ENCODE measurements at regions not wholly inside any gene's neighbourhood (a gene's known extent, or its start where the extent isn't known, plus 50 kb on each side); places are given as distances from the start of the nearest gene placed in this dataset.
"Not testable (repeated sequence)": the region's sequence is repeated elsewhere in the genome, so short reads cannot be mapped to it uniquely, and the experiment has no call there.

GRCh38 chr5:113705657-113706056 lies 192.2 kb downstream of the YTHDC2 start:
- FAIRE-seq (no peak), DNase-seq (no peak), ATAC-seq (no peak)
- no peak overlapping the region for H3K4me3 ChIP-seq
- intact Hi-C loops (cut with DNase I) = no loop called here
- peaks cover 0 to 7% (median 0%) of the 10 kb centered on the region in 4 donors for H3K27me3 ChIP-seq
- WGBS, 2 donors = 73% methylated on average over 3 of the region's 3 CpGs
- no peaks in the 10 kb centered on the region for H3K36me3 ChIP-seq
- H3K27ac ChIP-seq = no peak overlapping the region
- H3K4me1 ChIP-seq = no peaks in the 10 kb centered on the region
- TF ChIP-seq CTCF (IDR thresholded peaks at IDR 0.05) = no peak
- no peaks in the 10 kb centered on the region for H3K9me3 ChIP-seq

GRCh38 chr5:113713051-113713450 lies 199.6 kb downstream of the YTHDC2 start:
- Histone ChIP-seq H3K4me1 (no peaks in the 10 kb centered on the region), H3K4me3 (no peak overlapping the region), H3K36me3 (no peaks in the 10 kb centered on the region), H3K27me3 (peaks cover 0 to 7% (median 2%) of the 10 kb centered on the region in 4 donors), H3K27ac (no peak overlapping the region), H3K9me3 (no peaks in the 10 kb centered on the region)
- TF ChIP-seq CTCF (IDR thresholded peaks at IDR 0.05) = no peak
- WGBS, 2 donors = 64 to 77% methylated on average over 1 of the region's 1 CpG
- FAIRE-seq (no peak), DNase-seq (no peak), ATAC-seq (no peak)
- intact Hi-C loops (cut with DNase I) = no loop called here

GRCh38 chr5:113715921-113716320 lies 202.4 kb downstream of the YTHDC2 start:
- 51 to 69% methylated on average over 2 of the region's 2 CpGs for WGBS, 2 donors
- H3K36me3 ChIP-seq; H3K27ac ChIP-seq; DNase-seq; FAIRE-seq; H3K4me3 ChIP-seq; ATAC-seq; H3K4me1 ChIP-seq; intact Hi-C loops (cut with DNase I); H3K9me3 ChIP-seq; H3K27me3 ChIP-seq: not testable (repeated sequence)

DNA sequence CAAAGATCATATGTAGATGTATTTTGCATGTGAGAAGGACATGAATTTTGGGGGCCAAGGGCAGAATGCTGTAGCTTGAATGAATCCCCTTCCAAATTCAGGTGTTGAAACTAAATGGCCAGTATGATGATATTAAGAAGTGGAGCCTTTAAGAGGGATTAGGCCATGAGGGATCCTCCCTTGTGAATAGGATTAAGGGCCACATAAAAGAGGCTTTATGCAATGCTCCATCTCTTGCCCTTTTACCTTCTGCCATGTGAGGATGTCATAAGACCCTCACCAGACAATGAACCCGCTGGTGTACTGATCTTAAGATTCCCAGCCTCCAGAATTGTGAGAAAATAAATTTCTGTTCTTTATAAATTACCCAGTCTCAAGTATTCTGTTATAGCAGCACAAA lies 206.1 kb downstream of the YTHDC2 start:
- no peak for TF ChIP-seq CTCF (IDR thresholded peaks at IDR 0.05)
- H3K27me3 ChIP-seq = no peaks in the 10 kb centered on the region
- H3K4me3 ChIP-seq = no peak overlapping the region
- ATAC-seq (no peak), DNase-seq (no peak), FAIRE-seq (no peak)
- no peaks in the 10 kb centered on the region for H3K36me3 ChIP-seq
- 33 to 39% methylated on average over 1 of the region's 1 CpG for WGBS, 2 donors
- no peaks in the 10 kb centered on the region for H3K9me3 ChIP-seq
- intact Hi-C loops (cut with DNase I) = no loop called here
- H3K27ac ChIP-seq = no peak overlapping the region
- H3K4me1 ChIP-seq = no peaks in the 10 kb centered on the region

- ATAC-seq = no peak
- Histone ChIP-seq H3K36me3 (no peaks in the 10 kb centered on the region), H3K9me3 (no peaks in the 10 kb centered on the region), H3K27ac (no peak overlapping the region), H3K4me3 (no peak overlapping the region), H3K27me3 (no peaks in the 10 kb centered on the region), H3K4me1 (no peaks in the 10 kb centered on the region)
- intact Hi-C loops (cut with DNase I) = no loop called here
- 31 to 33% methylated on average over 2 of the region's 2 CpGs for WGBS, 2 donors
- no peak for TF ChIP-seq CTCF (IDR thresholded peaks at IDR 0.05)
- DNase-seq = no peak
- FAIRE-seq = no peak
These were observed 207.7 kb downstream of the YTHDC2 start for GRCh38 chr5:113721171-113721570.

DNA sequence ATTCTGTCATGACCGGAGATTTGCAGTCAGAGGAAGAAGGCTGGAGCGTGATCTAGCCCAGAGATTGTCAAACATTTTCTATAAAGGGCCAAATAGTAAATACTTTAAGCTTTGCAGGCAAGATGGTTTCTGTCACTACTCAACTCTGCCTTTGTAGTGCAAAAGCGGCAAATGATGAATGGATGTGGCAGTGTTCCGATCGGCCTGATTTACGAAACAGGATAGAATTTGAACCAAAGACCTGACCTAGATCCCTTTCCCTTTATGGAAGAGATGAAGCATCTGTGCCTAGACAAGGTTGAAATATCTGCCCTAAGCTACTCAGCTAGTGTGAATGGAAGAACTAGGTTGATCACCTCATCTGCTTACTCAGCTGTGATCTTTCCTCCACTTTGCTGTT lies 209.5 kb downstream of the YTHDC2 start:
- 67 to 78% methylated on average over 6 of the region's 6 CpGs for WGBS, 2 donors

More for the DNA sequence above, 209.5 kb downstream of the YTHDC2 start:
- H3K27me3 ChIP-seq = no peaks in the 10 kb centered on the region
- H3K27ac ChIP-seq = no peak overlapping the region
- intact Hi-C loops (cut with DNase I) = no loop called here
- H3K4me3 ChIP-seq = no peak overlapping the region
- H3K4me1 ChIP-seq = no peaks in the 10 kb centered on the region
- H3K36me3 ChIP-seq = no peaks in the 10 kb centered on the region
- no peak for TF ChIP-seq CTCF (IDR thresholded peaks at IDR 0.05)
- H3K9me3 ChIP-seq = no peaks in the 10 kb centered on the region
- no peak for DNase-seq
- no peak for FAIRE-seq
- ATAC-seq = no peak
